ENCODE measurements at regions not wholly inside any gene's neighbourhood (a gene's known extent, or its start where the extent isn't known, plus 50 kb on each side); places are given as distances from the start of the nearest gene placed in this dataset.

GRCh38 chr9:31027678-31028077, 1356.8 kb upstream of the ACO1 start:
- TF ChIP-seq CTCF (IDR thresholded peaks at IDR 0.05) (no peak), POLR2A (IDR thresholded peaks at IDR 0.05) (no peak)

Measured in lower leg skin (tissue), 3 donors.